ENCODE measurements at regions not wholly inside any gene's neighbourhood (a gene's known extent, or its start where the extent isn't known, plus 50 kb on each side); places are given as distances from the start of the nearest gene placed in this dataset.
"Not testable (repeated sequence)": the region's sequence is repeated elsewhere in the genome, so short reads cannot be mapped to it uniquely, and the experiment has no call there.

GRCh38 chr10:64732372-64732957, 1211.3 kb downstream of the REEP3 start:
- DNase-seq (ENCODE audit: low read depth): no peak

GRCh38 chr10:64733980-64734379, 1212.8 kb downstream of the REEP3 start:
- no peak for DNase-seq (ENCODE audit: low read depth)

- DNase-seq (ENCODE audit: low read depth): no peak
Measured at GRCh38 chr10:64738462-64738861, 1217.3 kb downstream of the REEP3 start.

GRCh38 chr10:64745565-64745964, 1224.4 kb downstream of the REEP3 start:
- DNase-seq (ENCODE audit: low read depth): no peak

- no peak for DNase-seq (ENCODE audit: low read depth)
Measured at GRCh38 chr10:64750672-64751071, 1229.5 kb downstream of the REEP3 start.

DNA sequence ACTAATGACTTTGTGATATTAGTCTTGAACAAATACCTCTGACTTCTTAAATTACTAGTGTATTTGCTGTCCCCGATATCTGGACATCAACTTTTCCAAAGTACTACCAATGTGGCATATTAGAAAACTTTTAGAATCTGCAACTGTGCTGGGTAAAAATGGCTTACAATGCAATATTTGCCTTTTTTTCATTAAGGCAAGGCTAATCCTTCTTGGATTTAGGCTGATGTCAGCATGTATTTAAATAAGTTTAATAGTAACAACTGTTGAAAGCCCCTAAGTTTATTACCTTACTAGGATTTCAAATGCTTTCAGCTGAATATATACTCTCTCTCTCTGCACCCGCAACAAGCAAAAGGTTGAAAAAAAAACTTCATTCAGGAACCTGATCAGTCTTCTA, 1232.3 kb downstream of the REEP3 start:
- DNase-seq (ENCODE audit: low read depth): no peak

- DNase-seq (ENCODE audit: low read depth): no peak
Measured at GRCh38 chr10:64760371-64760770, 1239.2 kb downstream of the REEP3 start.

GRCh38 chr10:64762861-64763260, 1241.7 kb downstream of the REEP3 start:
- DNase-seq (ENCODE audit: low read depth): no peak

GRCh38 chr10:64765498-64765897, 1244.3 kb downstream of the REEP3 start:
- DNase-seq (ENCODE audit: low read depth): no peak

- no peak for DNase-seq (ENCODE audit: low read depth)
Measured at GRCh38 chr10:64771253-64772050, 1250.3 kb downstream of the REEP3 start.

DNA sequence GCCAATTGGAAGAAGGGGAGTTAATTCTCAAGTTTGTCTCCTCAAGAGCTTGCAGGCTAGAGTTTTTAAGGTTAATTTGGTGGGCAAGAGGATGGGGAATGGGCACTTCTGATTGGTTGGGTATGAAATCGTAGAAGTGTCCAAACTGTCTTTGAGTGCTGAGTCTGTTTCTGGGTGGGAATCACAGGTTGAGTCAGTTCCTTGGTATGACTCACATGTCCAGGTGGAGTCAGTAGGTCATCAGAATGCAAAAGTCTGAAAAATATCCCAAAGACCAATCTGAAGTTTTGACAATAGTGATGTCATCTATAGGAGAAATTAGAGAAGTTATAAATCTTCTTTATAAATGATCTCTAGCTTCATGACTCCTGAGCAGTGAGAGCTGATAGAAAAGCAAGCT, 1252.2 kb downstream of the REEP3 start:
- no peak for DNase-seq (ENCODE audit: low read depth)

- DNase-seq (ENCODE audit: low read depth): not testable (repeated sequence)
Measured at GRCh38 chr10:64784451-64784850, 1263.2 kb downstream of the REEP3 start.

DNA sequence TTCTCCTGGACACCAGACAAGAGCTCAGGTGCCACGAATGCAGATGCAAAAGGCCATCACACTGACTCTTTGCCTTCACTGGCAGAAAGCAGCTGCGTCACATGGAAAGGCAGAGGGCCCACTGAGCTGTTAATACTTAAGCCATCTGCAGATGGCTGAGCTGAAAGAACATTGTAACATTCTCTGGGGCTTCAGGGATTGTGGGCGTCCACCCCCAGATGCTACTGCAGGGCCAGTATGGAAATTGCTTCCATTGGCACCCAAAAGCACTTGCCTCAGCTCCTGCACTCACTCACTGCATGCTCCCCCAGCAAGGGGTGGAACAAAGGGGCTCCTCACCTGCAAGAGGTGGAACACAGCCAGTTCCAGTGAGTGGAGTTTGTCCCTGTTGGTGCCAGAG, 1264.6 kb downstream of the REEP3 start:
- DNase-seq (ENCODE audit: low read depth): no peak

DNA sequence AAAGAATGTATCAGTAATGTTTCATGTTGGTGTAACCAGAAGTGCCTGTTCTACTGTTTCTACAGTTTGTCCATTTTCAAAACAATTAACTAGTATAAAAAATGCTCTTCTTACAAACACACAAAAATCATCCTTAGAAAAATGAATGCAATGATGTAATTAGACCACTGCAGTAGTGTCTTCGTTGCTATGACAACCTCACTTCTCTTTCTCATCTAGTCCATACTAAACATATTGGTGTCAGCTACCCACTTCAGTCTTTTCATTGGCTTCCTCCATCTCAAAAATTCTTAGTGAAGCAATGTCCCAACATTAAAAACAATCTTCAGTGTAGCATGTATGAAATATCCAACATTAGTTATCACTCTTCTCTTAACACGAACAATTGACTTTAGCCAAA, 1265.8 kb downstream of the REEP3 start:
- DNase-seq (ENCODE audit: low read depth): no peak

DNA sequence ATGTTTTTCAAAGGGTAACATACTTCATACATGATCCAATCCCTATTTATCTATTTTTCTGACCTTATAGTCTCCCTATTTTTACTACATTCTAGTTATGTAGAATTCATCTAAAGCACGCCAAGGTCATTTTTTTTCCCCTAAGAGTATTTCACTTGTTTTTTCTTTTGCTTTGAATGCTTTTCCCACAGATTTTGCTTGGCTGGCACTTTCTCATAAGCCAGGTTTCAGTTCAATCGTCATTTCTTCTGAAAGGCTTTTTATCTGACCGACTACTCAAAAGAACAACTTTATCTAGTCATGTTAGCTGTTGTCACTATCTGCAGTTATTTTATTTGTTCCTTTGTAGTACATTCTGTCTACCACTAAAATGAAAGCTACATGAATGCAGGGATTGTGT, 1274.6 kb downstream of the REEP3 start:
- DNase-seq (ENCODE audit: low read depth): no peak

GRCh38 chr10:64798297-64798696, 1277.1 kb downstream of the REEP3 start:
- no peak for DNase-seq (ENCODE audit: low read depth)

DNA sequence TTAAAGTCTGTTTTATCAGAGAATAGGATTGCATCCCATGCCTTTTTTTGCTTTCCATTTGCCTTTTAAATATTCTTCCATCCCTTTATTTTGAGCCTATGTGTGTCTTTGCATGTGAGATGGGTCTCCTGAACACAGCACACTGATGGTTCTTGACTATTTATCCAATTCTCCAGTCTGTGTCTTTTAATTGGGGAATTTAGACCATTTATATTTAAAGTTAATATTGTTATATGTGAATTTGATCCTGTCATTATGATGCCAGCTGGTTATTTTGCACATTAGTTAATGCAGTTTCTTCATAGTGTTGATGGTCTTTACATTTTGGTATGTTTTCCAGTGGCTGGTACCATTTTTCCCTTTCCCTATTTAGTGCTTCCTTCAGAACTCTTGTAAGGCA, 1287.0 kb downstream of the REEP3 start:
- not testable (repeated sequence) for DNase-seq (ENCODE audit: low read depth)

GRCh38 chr10:64810046-64810445, 1288.8 kb downstream of the REEP3 start:
- not testable (repeated sequence) for DNase-seq (ENCODE audit: low read depth)

DNA sequence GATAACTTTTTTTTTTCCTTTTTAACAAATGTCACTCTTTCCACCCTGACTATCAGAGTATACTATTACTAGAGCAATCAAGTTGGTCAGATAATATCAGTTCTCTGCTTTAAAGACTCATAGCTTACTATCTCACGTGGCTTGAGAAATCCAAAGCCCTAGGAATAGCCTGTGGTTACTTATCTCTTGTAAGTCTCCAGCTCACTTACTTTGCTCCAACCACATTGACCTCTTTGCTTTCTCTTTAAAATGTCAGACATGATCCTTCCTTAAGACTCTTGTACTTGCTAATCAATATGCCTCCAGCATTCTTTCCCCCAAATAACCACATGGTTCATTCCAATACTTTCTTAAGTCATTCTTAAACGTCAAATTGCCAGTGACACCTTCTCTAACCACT, 1292.2 kb downstream of the REEP3 start:
- DNase-seq (ENCODE audit: low read depth): no peak

GRCh38 chr10:64814201-64814600, 1293.0 kb downstream of the REEP3 start:
- DNase-seq (ENCODE audit: low read depth): no peak

- no peak for DNase-seq (ENCODE audit: low read depth)
Measured at GRCh38 chr10:64829888-64830412, 1308.7 kb downstream of the REEP3 start.

GRCh38 chr10:64830869-64831268, 1309.7 kb downstream of the REEP3 start:
- no peak for DNase-seq (ENCODE audit: low read depth)

- DNase-seq (ENCODE audit: low read depth): no peak
Measured at GRCh38 chr10:64840341-64840740, 1319.1 kb downstream of the REEP3 start.

Data from RPMI7951 (cell line).